GM21526 (cell line): ENCODE measurements at regions not wholly inside any gene's neighbourhood (a gene's known extent, or its start where the extent isn't known, plus 50 kb on each side); places are given as distances from the start of the nearest gene placed in this dataset.

Source experiments
- ATAC-seq: cut with Tn5 transposase; IDR thresholded peaks from one replicate; pipeline ENCODE4 v1.9.1; 2021; ENCODE audit warnings: moderate library complexity; ENCODE audit not compliant: unreplicated experiment, low FRiP score

- ATAC-seq = no peak
Measured at GRCh38 chr22:48755059-48755949, 1072.4 kb downstream of the BRD1 start.

- no peak for ATAC-seq
Measured at GRCh38 chr22:48754611-48755058, 1073.0 kb downstream of the BRD1 start.

- no peak for ATAC-seq
Measured at GRCh38 chr22:48753752-48754517, 1073.7 kb downstream of the BRD1 start.

- ATAC-seq = no peak
Measured at GRCh38 chr22:48753381-48753730, 1074.3 kb downstream of the BRD1 start.

- ATAC-seq = no peak
Measured at GRCh38 chr22:48752451-48753380, 1075.0 kb downstream of the BRD1 start.

- ATAC-seq = no peak
Measured at GRCh38 chr22:48751539-48752437, 1075.9 kb downstream of the BRD1 start.

- no peak for ATAC-seq
Measured at GRCh38 chr22:48750826-48751440, 1076.7 kb downstream of the BRD1 start.

GRCh38 chr22:48750282-48750681 lies 1077.4 kb downstream of the BRD1 start:
- ATAC-seq = no peak

- no peak for ATAC-seq
Measured at GRCh38 chr22:48749555-48750227, 1078.0 kb downstream of the BRD1 start.

- ATAC-seq = no peak
Measured at GRCh38 chr22:48748860-48749554, 1078.7 kb downstream of the BRD1 start.

GRCh38 chr22:48748113-48748859 lies 1079.4 kb downstream of the BRD1 start:
- no peak for ATAC-seq

- no peak for ATAC-seq
Measured at GRCh38 chr22:48746789-48747425, 1080.8 kb downstream of the BRD1 start.

- ATAC-seq = no peak
Measured at GRCh38 chr22:48745842-48746788, 1081.6 kb downstream of the BRD1 start.

- ATAC-seq = no peak
Measured at GRCh38 chr22:48744967-48745841, 1082.5 kb downstream of the BRD1 start.

- ATAC-seq = no peak
Measured at GRCh38 chr22:48744283-48744641, 1083.4 kb downstream of the BRD1 start.
